NOMO-1 (cell line): ENCODE measurements at regions not wholly inside any gene's neighbourhood (a gene's known extent, or its start where the extent isn't known, plus 50 kb on each side); places are given as distances from the start of the nearest gene placed in this dataset.
A peak's percentile ranks its signal among the peaks of the same experiment; 100 is the strongest.
"Not testable (repeated sequence)": the region's sequence is repeated elsewhere in the genome, so short reads cannot be mapped to it uniquely, and the experiment has no call there.

Experiments used
- DNase-seq, 2 experiments: peaks; one replicate each; lab custom pipeline; 2025; ENCODE audit not compliant: unreplicated experiment in 2 of 2; lab: John Stamatoyannopoulos, UW

DNA sequence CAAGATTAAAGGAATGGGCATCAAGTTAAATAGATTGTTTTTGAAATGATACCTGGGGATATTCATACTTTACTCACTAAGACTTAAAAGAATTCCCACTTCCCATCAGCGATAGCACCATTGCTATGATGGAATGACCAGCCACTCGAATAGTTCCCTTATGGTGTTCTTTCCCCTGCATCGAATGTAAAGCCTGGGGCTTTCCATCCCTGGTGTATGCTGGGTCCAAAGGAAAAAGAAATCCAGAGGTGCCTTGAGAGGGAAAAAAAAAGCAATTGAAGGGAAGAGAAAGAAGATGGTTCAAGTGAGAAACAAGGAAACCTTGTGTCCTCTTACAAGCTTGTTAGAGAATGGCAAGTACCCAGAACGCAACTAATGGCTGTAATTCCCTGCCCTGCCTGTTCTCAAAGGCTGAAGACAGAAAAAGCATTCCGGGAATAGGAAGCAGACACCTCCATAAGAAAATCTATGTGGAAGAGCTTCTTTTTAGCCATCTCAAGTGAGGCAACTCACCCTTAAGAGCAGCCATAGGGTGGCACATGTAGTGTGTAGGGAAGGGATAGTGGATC, 351.1 kb upstream of the DAB2 start:
- no peak for DNase-seq

DNA sequence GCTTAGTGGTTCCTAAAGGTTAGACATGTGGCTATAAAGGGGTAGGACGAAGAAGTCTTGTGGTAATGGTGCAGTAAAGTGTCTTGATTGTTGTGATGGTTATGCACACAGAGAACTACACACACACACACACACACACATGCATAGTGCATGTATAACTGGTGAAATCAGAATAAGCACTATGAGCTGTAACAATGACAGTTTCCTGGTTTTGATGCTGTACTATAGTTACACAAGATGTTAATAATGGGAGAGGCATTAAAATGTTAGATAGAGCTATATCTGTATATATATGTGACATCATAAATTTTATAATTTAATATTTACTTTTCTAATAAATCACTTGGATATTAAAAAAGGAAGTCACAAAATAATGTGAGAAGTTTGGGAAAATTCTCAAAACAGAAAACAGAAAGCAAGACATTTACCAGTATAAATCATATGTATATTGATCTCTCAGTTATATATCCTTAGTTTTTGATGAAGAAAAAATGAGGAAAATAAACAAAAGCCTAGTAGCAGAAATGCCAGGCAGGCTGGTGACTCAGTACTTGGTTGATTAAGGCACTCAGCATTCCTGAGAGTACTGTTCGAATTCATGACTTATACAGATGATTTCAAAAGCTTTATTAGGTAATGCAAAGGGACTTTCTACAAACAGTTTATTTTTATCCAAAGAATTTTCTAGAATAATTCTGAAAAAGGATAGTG, 350.5 kb upstream of the DAB2 start:
- no peak for DNase-seq

- no peak for DNase-seq
These were observed 349.8 kb upstream of the DAB2 start for GRCh38 chr5:39774605-39775004.

- DNase-seq, result no peak
These were observed 347.5 kb upstream of the DAB2 start for GRCh38 chr5:39772307-39772706.

DNA sequence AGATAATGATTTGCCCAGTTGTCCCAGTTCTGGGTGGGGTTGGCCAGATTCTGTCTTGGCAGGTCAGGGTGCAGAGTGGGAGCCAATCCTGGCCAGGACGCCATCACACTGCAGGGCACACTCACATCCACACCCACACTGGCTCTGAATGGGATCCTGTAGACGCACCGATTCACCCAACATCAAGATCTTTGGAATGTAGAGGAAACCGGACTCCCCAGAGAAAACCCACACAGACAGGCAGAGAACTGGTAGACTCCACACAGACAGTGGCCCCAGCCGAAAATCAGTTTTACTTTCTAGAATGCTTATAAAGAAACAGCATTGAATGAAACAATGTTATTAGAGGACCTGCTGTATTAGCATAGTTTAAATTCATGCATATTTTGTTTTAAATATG, 343.1 kb upstream of the DAB2 start:
- no peak for DNase-seq

DNA sequence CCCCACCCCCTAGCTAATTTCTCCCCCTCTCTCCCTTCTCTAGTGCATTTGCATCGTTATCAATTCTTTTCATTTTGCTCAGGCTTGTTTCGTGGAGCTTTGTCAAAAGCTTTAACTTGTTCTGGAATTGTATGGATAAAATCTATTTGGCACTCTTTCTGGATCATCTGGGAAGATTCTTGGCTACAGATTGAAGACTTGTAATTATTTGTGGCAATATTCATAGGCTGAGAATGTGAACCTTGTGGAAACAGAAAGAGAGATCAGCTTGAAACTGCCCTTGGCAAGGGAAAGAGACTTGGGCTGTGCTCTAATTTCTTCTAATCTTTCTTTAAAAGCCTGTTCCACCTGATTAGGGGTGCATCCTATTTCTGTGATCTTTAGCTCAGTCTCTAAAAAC, 340.6 kb upstream of the DAB2 start:
- no peak for DNase-seq

GRCh38 chr5:39762761-39763160, 338.0 kb upstream of the DAB2 start:
- DNase-seq, result no peak

GRCh38 chr5:39761199-39761950, 336.6 kb upstream of the DAB2 start:
- DNase-seq, result no peak

DNA sequence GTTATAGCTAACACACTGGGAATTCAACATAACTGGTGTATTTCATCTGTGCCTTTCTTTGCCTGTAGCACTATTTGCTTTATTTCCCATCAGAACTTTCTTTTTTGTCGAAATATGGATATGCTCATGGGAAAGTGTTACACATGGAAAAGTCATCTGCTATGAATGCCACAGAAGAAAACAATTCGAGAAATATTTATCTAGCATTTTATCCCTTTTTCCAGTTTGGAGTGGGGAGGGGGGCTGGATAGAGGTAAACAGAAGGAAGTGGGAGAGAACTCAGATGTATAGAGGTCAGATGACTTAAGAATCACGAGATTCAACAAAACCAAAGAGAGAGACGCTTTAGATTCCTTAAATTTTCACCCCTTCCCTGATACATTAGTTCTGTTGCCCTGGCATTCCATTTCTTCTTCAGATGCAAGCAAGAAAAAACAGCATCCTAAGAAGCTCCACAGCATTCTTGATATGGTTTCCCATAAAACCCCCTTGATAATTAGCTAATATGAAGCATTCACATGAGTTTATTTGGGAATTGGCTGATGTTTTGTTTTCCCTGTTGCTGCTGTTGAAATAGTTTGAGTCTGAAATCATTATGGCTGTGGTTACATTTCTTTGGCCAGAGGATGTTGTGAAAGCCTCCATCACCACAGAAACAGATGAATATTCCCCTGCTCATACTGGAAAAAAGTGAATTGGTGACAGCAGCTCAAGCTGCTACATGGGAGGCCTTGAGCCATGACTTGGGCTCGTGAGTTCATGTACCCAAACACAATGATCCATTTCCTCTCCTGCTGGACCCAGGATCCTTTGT, 335.8 kb upstream of the DAB2 start:
- peak; percentile 78 to 86 for DNase-seq

DNA sequence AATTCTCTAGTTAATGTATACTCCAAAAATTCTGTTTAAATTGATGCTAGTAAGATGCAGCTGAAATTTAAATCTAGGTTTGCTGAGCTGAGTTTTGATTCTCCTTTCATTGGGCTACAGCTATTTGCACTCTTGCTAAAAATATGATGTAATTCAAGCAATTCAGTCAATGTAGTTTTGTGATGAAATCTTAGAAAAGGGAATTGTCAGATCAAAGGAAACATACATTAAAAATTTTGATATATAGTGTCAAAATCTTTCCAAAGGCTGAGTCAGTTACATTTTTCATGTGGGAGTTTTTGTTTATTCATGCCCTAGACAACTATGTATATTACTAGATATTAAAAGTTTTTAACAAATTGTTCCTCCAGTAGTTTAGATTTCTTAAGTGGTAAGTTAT, 334.9 kb upstream of the DAB2 start:
- DNase-seq, result peak; percentile 46 to 95

DNA sequence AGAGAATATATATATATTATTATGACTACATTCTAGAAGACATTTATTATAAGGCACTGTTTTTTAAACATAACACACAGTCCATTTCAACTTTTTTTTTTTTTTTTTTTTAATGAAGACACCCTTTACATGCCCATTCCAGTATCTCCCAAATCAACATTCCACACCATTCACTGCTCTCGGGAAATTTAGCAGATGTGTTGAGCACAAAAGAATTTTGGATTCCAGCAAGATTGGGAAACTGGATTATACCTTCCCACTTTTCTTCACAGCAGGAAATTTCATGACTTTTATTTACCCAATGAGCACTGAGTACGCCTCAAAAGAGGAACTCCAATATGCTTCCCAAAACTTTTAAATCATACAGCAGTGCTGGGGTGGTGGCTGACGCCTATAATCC, 333.6 kb upstream of the DAB2 start:
- DNase-seq, result no peak

DNA sequence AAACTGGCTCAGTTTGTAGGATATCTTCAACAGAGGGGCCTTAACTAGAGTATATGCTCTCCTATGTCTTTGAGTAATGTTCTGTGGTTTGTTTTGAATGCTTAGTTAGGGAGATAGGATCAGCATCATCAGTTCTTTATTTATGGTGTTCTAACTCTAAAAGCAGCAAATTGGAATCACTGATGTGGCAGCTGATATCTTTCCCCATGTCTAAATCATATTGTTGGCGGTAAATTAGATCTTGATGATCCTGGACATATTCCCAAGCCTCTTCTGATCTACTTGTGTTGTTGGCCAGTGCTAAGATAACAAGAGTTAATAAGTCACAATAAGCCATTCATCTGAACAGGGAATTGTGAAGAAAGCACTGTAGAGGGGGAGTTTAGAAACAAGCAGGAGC, 332.4 kb upstream of the DAB2 start:
- no peak for DNase-seq

DNA sequence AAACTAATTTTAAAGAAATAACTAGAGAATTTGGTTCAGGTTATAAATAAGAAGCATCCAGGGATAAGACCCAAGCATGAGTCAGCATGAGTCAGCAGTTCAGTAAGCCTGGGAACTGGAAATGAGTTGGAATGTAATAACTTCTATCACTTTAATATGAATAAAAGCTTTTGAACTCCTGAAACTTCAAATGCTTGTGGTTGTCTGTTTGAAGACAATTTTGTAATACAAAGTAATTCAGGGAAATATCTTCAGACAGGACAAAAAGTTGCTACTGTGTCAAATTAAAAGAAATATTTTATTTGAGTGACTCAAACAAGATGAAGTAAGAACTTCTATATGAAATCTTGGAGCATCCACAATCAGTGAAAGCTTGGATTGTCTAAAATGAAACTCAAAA, 331.2 kb upstream of the DAB2 start:
- DNase-seq, result no peak

GRCh38 chr5:39755452-39755851, 330.7 kb upstream of the DAB2 start:
- no peak for DNase-seq

DNA sequence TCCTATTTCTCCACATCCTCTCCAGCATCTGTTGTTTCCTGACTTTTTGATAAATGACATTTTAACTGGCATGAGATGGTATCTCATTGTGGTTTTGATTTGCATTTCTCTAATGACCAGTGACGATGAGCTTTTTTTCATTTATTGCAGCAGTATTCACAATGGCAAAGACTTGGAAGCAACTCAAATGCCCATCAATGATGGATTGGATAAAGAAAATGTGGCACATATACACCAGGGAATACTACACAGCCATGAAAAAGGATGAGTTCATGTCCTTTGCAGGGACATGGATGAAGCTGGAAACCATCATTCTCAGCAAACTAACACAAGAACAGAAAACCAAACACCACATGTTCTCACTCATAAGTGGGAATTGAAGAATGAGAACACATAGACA, 329.0 kb upstream of the DAB2 start:
- DNase-seq, result not testable (repeated sequence)

DNA sequence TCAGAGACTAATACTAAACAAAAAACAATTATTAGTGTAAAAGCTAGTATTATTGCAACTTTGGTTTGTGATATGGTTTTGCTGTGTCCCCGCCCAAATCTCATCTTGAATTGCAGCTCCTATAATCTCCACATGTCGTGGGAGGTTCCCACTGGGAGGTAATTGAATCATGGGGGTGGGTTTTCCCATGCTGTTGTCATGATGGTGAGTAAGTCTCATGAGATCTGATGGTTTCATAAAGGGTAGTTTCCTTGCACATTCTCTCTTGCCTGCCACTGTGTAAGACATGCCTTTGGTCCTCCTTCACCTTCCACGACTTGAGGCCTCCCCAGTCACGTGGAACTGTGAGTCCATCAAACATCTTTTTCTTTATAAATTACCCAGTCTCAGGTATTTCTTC, 325.9 kb upstream of the DAB2 start:
- no peak for DNase-seq

- no peak for DNase-seq
These were observed 318.1 kb upstream of the DAB2 start for GRCh38 chr5:39742916-39743315.

GRCh38 chr5:39740404-39740803, 315.6 kb upstream of the DAB2 start:
- no peak for DNase-seq

GRCh38 chr5:39732166-39732565, 307.4 kb upstream of the DAB2 start:
- DNase-seq, result no peak

GRCh38 chr5:39730699-39731098, 305.9 kb upstream of the DAB2 start:
- no peak for DNase-seq

DNA sequence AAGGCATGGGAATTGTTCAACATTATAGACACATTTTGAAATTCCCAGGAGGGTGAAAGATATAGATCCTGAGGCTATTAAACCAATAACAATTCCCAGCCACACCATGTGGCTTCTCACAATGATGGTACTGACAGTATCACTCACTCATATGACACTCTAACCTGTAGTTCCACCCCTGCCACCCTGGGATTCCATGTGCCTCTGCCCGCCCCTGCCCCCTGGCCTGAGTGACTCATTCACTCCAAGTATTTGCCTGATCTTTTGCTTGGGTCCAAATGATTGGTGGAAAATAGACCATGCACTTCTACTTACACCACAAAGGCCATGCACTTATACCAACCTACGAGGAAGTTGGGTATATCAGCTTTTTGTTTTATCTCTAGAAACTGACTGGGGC, 305.2 kb upstream of the DAB2 start:
- no peak for DNase-seq
